ENCODE measurements at regions not wholly inside any gene's neighbourhood (a gene's known extent, or its start where the extent isn't known, plus 50 kb on each side); places are given as distances from the start of the nearest gene placed in this dataset.

DNA sequence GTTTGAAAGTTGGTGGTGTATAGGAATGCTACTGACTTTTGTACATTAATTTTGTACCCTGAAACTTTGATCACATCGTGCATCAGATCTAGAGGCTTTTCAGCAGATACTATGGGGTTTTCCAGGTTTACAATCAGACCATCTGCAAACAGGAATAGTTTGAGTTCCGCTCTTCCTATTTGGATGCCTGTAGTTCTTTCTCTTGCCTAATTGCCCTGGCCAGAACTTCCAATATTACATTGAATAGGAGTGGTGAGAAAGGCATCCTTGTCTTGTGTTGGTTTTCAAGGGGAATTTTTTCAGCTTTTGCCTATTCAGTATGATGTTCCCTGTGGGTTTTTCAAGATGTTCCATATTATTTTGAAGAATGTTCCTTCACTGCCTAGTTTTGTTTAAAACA is 633.5 kb downstream of the KCNJ3 start:
- TF ChIP-seq, protein P1, sequence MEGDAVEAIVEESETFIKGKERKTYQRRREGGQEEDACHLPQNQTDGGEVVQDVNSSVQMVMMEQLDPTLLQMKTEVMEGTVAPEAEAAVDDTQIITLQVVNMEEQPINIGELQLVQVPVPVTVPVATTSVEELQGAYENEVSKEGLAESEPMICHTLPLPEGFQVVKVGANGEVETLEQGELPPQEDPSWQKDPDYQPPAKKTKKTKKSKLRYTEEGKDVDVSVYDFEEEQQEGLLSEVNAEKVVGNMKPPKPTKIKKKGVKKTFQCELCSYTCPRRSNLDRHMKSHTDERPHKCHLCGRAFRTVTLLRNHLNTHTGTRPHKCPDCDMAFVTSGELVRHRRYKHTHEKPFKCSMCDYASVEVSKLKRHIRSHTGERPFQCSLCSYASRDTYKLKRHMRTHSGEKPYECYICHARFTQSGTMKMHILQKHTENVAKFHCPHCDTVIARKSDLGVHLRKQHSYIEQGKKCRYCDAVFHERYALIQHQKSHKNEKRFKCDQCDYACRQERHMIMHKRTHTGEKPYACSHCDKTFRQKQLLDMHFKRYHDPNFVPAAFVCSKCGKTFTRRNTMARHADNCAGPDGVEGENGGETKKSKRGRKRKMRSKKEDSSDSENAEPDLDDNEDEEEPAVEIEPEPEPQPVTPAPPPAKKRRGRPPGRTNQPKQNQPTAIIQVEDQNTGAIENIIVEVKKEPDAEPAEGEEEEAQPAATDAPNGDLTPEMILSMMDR (IDR thresholded peaks at IDR 0.05): no peak
- no peak for TF ChIP-seq POLR2A (IDR thresholded peaks at IDR 0.05)
